ENCODE measurements at regions not wholly inside any gene's neighbourhood (a gene's known extent, or its start where the extent isn't known, plus 50 kb on each side); places are given as distances from the start of the nearest gene placed in this dataset.

DNA sequence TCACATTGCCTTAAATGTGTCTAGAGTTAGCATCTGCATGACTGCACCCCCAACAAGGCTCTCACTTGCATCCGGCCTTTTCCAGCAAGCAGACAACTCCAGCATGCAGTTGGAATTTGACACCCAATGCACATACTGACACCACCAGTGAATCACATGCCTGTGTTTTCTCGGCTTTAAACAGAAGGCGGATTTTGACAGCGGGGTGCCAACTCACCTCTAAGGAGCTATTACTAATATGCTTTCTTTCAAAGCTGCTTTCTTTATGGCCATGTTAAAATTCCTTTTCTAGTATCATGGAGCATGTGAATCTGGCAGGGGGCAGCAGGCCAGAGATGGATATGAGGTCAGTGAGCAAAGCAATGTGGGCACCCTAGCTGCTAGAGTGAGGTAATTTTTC is 78.0 kb upstream of the CLNK start:
- CTCF ChIA-PET: no interaction called here
- no peak for TF ChIP-seq EZH2 (IDR thresholded peaks at IDR 0.05; ENCODE audit: low read depth)
- TF ChIP-seq, protein P1, sequence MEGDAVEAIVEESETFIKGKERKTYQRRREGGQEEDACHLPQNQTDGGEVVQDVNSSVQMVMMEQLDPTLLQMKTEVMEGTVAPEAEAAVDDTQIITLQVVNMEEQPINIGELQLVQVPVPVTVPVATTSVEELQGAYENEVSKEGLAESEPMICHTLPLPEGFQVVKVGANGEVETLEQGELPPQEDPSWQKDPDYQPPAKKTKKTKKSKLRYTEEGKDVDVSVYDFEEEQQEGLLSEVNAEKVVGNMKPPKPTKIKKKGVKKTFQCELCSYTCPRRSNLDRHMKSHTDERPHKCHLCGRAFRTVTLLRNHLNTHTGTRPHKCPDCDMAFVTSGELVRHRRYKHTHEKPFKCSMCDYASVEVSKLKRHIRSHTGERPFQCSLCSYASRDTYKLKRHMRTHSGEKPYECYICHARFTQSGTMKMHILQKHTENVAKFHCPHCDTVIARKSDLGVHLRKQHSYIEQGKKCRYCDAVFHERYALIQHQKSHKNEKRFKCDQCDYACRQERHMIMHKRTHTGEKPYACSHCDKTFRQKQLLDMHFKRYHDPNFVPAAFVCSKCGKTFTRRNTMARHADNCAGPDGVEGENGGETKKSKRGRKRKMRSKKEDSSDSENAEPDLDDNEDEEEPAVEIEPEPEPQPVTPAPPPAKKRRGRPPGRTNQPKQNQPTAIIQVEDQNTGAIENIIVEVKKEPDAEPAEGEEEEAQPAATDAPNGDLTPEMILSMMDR (conservative IDR thresholded peaks at IDR 0.05): no peak
- no peaks in the 10 kb centered on the region for H3K79me2 ChIP-seq (ENCODE audit: low read depth)
- H2AFZ ChIP-seq: no peak overlapping the region
- H3K4me3 ChIP-seq: no peak overlapping the region
- no peak overlapping the region for H3K27ac ChIP-seq
- H3K27me3 ChIP-seq (ENCODE audit: insufficient read depth, low read depth): no peaks in the 10 kb centered on the region
- no peak overlapping the region for H3K4me2 ChIP-seq
- POLR2A ChIA-PET (ENCODE audit: unreplicated experiment): no interaction called here
- BruUV-seq (replicated peaks): no TSS peak
- no peaks in the 10 kb centered on the region for H3K36me3 ChIP-seq (ENCODE audit: low read depth)
- DNase-seq: no peak
- intact Hi-C loops (cut with micrococcal nuclease; ENCODE audit: unreplicated experiment): no loop called here
- no peaks in the 10 kb centered on the region for H3K9me2 ChIP-seq (ENCODE audit: insufficient read depth)
- H3K9me3 ChIP-seq (ENCODE audit: insufficient read depth, low read depth): no peaks in the 10 kb centered on the region
- H4K20me1 ChIP-seq (ENCODE audit: insufficient read depth): no peaks in the 10 kb centered on the region
- H3K4me1 ChIP-seq (replicated peaks; ENCODE audit: insufficient read depth): no peaks in the 10 kb centered on the region
- H3F3A ChIP-seq (ENCODE audit: insufficient read depth, low read depth): no peaks in the 10 kb centered on the region

- no peak overlapping the region for H3K27ac ChIP-seq
- no peaks in the 10 kb centered on the region for H3F3A ChIP-seq (ENCODE audit: insufficient read depth, low read depth)
- ChIA-PET CTCF (no interaction called here), POLR2A (ENCODE audit: unreplicated experiment) (no interaction called here)
- intact Hi-C loops (cut with micrococcal nuclease; ENCODE audit: unreplicated experiment): no loop called here
- H3K9me3 ChIP-seq (ENCODE audit: insufficient read depth, low read depth): no peaks in the 10 kb centered on the region
- H3K79me2 ChIP-seq (ENCODE audit: low read depth): no peaks in the 10 kb centered on the region
- H3K27me3 ChIP-seq (ENCODE audit: insufficient read depth, low read depth): no peaks in the 10 kb centered on the region
- DNase-seq: no peak
- no peaks in the 10 kb centered on the region for H3K36me3 ChIP-seq (ENCODE audit: low read depth)
- TF ChIP-seq, protein P1 (conservative IDR thresholded peaks at IDR 0.05): no peak
- no peak for TF ChIP-seq EZH2 (IDR thresholded peaks at IDR 0.05; ENCODE audit: low read depth)
- no peak overlapping the region for H3K4me2 ChIP-seq
- no peaks in the 10 kb centered on the region for H3K4me1 ChIP-seq (replicated peaks; ENCODE audit: insufficient read depth)
- no peaks in the 10 kb centered on the region for H4K20me1 ChIP-seq (ENCODE audit: insufficient read depth)
- no TSS peak for BruUV-seq (replicated peaks)
- no peak overlapping the region for H3K4me3 ChIP-seq
- H3K9me2 ChIP-seq (ENCODE audit: insufficient read depth): no peaks in the 10 kb centered on the region
- no peak overlapping the region for H2AFZ ChIP-seq
Measured at GRCh38 chr4:10761903-10762302, 77.3 kb upstream of the CLNK start.

- H3K4me3 ChIP-seq: no peak overlapping the region
- H3K9me2 ChIP-seq (ENCODE audit: insufficient read depth): no peaks in the 10 kb centered on the region
- no peak for TF ChIP-seq EZH2 (IDR thresholded peaks at IDR 0.05; ENCODE audit: low read depth)
- TF ChIP-seq, protein P1 (conservative IDR thresholded peaks at IDR 0.05): no peak
- H3K27ac ChIP-seq: no peak overlapping the region
- H2AFZ ChIP-seq: no peak overlapping the region
- H3F3A ChIP-seq (ENCODE audit: insufficient read depth, low read depth): no peaks in the 10 kb centered on the region
- BruUV-seq (replicated peaks): no TSS peak
- H3K4me1 ChIP-seq (replicated peaks; ENCODE audit: insufficient read depth): no peaks in the 10 kb centered on the region
- no peaks in the 10 kb centered on the region for H3K79me2 ChIP-seq (ENCODE audit: low read depth)
- H3K27me3 ChIP-seq (ENCODE audit: insufficient read depth, low read depth): no peaks in the 10 kb centered on the region
- POLR2A ChIA-PET (ENCODE audit: unreplicated experiment): no interaction called here
- CTCF ChIA-PET: no interaction called here
- intact Hi-C loops (cut with micrococcal nuclease; ENCODE audit: unreplicated experiment): no loop called here
- no peaks in the 10 kb centered on the region for H3K36me3 ChIP-seq (ENCODE audit: low read depth)
- H4K20me1 ChIP-seq (ENCODE audit: insufficient read depth): no peaks in the 10 kb centered on the region
- no peaks in the 10 kb centered on the region for H3K9me3 ChIP-seq (ENCODE audit: insufficient read depth, low read depth)
- DNase-seq: no peak
- H3K4me2 ChIP-seq: no peak overlapping the region
Measured at GRCh38 chr4:10760086-10760485, 75.5 kb upstream of the CLNK start.
